ENCODE measurements at regions not wholly inside any gene's neighbourhood (a gene's known extent, or its start where the extent isn't known, plus 50 kb on each side); places are given as distances from the start of the nearest gene placed in this dataset.

GRCh38 chr14:53380052-53380866, 227.1 kb upstream of the DDHD1 start:
- DNase-seq (ENCODE audit: low read depth in 2 of 2) = no peak

GRCh38 chr14:53378142-53378541, 225.0 kb upstream of the DDHD1 start:
- Histone ChIP-seq H3K27ac (ENCODE audit: insufficient read depth, low read length) (no peak overlapping the region), H3K27me3 (ENCODE audit: control insufficient read depth, insufficient read depth, low read length) (no peaks in the 10 kb centered on the region), H3K9ac (ENCODE audit: insufficient read depth, low read length) (no peak overlapping the region), H4K20me1 (ENCODE audit: control insufficient read depth, extremely low read depth, insufficient read depth, low read length) (no peaks in the 10 kb centered on the region), H3K4me3 (replicated peaks in 1 of 4; ENCODE audit: control extremely low read depth in 1 of 4, insufficient read depth in 1 of 4, low read depth in 3 of 4, low read length in 4 of 4) (no peak overlapping the region), H3K4me1 (ENCODE audit: control insufficient read depth, extremely low read depth, insufficient read depth, low read length) (no peaks in the 10 kb centered on the region), H3K9me3 (ENCODE audit: control insufficient read depth, insufficient read depth, low read depth, low read length) (no peaks in the 10 kb centered on the region), H3K4me2 (ENCODE audit: extremely low read depth, insufficient read depth, low read length) (no peak overlapping the region), H3K79me2 (ENCODE audit: control insufficient read depth, insufficient read depth, low read length) (no peaks in the 10 kb centered on the region), H3K36me3 (ENCODE audit: control insufficient read depth, insufficient read depth, low read length) (no peaks in the 10 kb centered on the region), H2AFZ (ENCODE audit: low read length) (no peak overlapping the region)
- TF ChIP-seq CTCF (conservative IDR thresholded peaks at IDR 0.05 in 1 of 2, IDR thresholded peaks at IDR 0.05 in 1 of 2; ENCODE audit: low read depth in 1 of 2, low read length in 2 of 2) (no peak), EZH2 (IDR thresholded peaks at IDR 0.05; ENCODE audit: low read length, missing control alignments) (no peak)
- no peak for DNase-seq (ENCODE audit: low read depth in 2 of 2)

More at GRCh38 chr14:53380052-53380866, 227.1 kb upstream of the DDHD1 start:
- no peak overlapping the region for H2AFZ ChIP-seq (ENCODE audit: low read length)
- H3K4me3 ChIP-seq (replicated peaks in 1 of 4; ENCODE audit: control extremely low read depth in 1 of 4, insufficient read depth in 1 of 4, low read depth in 3 of 4, low read length in 4 of 4) = no peak overlapping the region
- H3K9me3 ChIP-seq (ENCODE audit: control insufficient read depth, insufficient read depth, low read depth, low read length) = no peaks in the 10 kb centered on the region
- no peaks in the 10 kb centered on the region for H3K27me3 ChIP-seq (ENCODE audit: control insufficient read depth, insufficient read depth, low read length)
- H3K79me2 ChIP-seq (ENCODE audit: control insufficient read depth, insufficient read depth, low read length) = no peaks in the 10 kb centered on the region
- no peaks in the 10 kb centered on the region for H3K4me1 ChIP-seq (ENCODE audit: control insufficient read depth, extremely low read depth, insufficient read depth, low read length)
- no peaks in the 10 kb centered on the region for H4K20me1 ChIP-seq (ENCODE audit: control insufficient read depth, extremely low read depth, insufficient read depth, low read length)
- no peak overlapping the region for H3K27ac ChIP-seq (ENCODE audit: insufficient read depth, low read length)
- no peak overlapping the region for H3K4me2 ChIP-seq (ENCODE audit: extremely low read depth, insufficient read depth, low read length)
- H3K9ac ChIP-seq (ENCODE audit: insufficient read depth, low read length) = no peak overlapping the region
- no peak for TF ChIP-seq EZH2 (IDR thresholded peaks at IDR 0.05; ENCODE audit: low read length, missing control alignments)
- TF ChIP-seq CTCF (conservative IDR thresholded peaks at IDR 0.05 in 1 of 2, IDR thresholded peaks at IDR 0.05 in 1 of 2; ENCODE audit: low read depth in 1 of 2, low read length in 2 of 2) = no peak
- no peaks in the 10 kb centered on the region for H3K36me3 ChIP-seq (ENCODE audit: control insufficient read depth, insufficient read depth, low read length)

- Histone ChIP-seq H3K9me3 (ENCODE audit: control insufficient read depth, insufficient read depth, low read depth, low read length) (no peaks in the 10 kb centered on the region), H3K79me2 (ENCODE audit: control insufficient read depth, insufficient read depth, low read length) (no peaks in the 10 kb centered on the region), H2AFZ (ENCODE audit: low read length) (no peak overlapping the region), H4K20me1 (ENCODE audit: control insufficient read depth, extremely low read depth, insufficient read depth, low read length) (no peaks in the 10 kb centered on the region), H3K27ac (ENCODE audit: insufficient read depth, low read length) (no peak overlapping the region), H3K9ac (ENCODE audit: insufficient read depth, low read length) (no peak overlapping the region), H3K4me2 (ENCODE audit: extremely low read depth, insufficient read depth, low read length) (no peak overlapping the region), H3K4me3 (replicated peaks in 1 of 4; ENCODE audit: control extremely low read depth in 1 of 4, insufficient read depth in 1 of 4, low read depth in 3 of 4, low read length in 4 of 4) (no peak overlapping the region), H3K36me3 (ENCODE audit: control insufficient read depth, insufficient read depth, low read length) (no peaks in the 10 kb centered on the region), H3K27me3 (ENCODE audit: control insufficient read depth, insufficient read depth, low read length) (no peaks in the 10 kb centered on the region), H3K4me1 (ENCODE audit: control insufficient read depth, extremely low read depth, insufficient read depth, low read length) (no peaks in the 10 kb centered on the region)
- no peak for TF ChIP-seq CTCF (conservative IDR thresholded peaks at IDR 0.05 in 1 of 2, IDR thresholded peaks at IDR 0.05 in 1 of 2; ENCODE audit: low read depth in 1 of 2, low read length in 2 of 2)
- TF ChIP-seq EZH2 (IDR thresholded peaks at IDR 0.05; ENCODE audit: low read length, missing control alignments) = no peak
- no peak for DNase-seq (ENCODE audit: low read depth in 2 of 2)
These were observed 222.9 kb upstream of the DDHD1 start for GRCh38 chr14:53376064-53376463.

Data from fibroblast of lung (primary cell).